ENCODE measurements at regions not wholly inside any gene's neighbourhood (a gene's known extent, or its start where the extent isn't known, plus 50 kb on each side); places are given as distances from the start of the nearest gene placed in this dataset.

GRCh38 chr18:73942956-73943355 lies 204.7 kb downstream of the FBXO15 start:
- TF ChIP-seq CTCF (IDR thresholded peaks at IDR 0.05) (no peak), POLR2A (IDR thresholded peaks at IDR 0.05) (no peak)

All from thyroid gland (tissue), 4 donors.